MCF 10A (cell line): ENCODE measurements at regions not wholly inside any gene's neighbourhood (a gene's known extent, or its start where the extent isn't known, plus 50 kb on each side); places are given as distances from the start of the nearest gene placed in this dataset.

Experiments used
- BruUV-seq: library from RNA; stranded (reverse); fragments of 400-500 nt; replicated peaks from 2 replicates; lab custom pipeline; 2021; lab: Mats Ljungman, UMichigan
- CTCF ChIA-PET: fragments of 300-600 bp; sonication (Branson Sonifier 250); formaldehyde crosslinking; extraction: SDS; loops from one replicate; lab custom pipeline; 2021; ENCODE audit warnings: antibody characterized with exemption, inconsistent platforms; lab: Yijun Ruan, JAX
- POLR2A ChIA-PET: fragments of 300-600, 350-650 bp; sonication (Branson Sonifier 250); formaldehyde crosslinking; extraction: SDS; loops from one replicate; lab custom pipeline; 2020; ENCODE audit warnings: antibody characterized with exemption, inconsistent platforms; lab: Yijun Ruan, JAX
- DNase-seq: peaks from one replicate; pipeline ENCODE4 v3.0.0-alpha.2; 2018; ENCODE audit not compliant: unreplicated experiment
- H3K27ac Mint-ChIP-seq: one replicate; pipeline ENCODE4 v1.8.0; 2022; ENCODE audit warnings: mild to moderate bottlenecking, low read depth, mixed read lengths; ENCODE audit not compliant: unreplicated experiment
- H3K27me3 Mint-ChIP-seq: one replicate; pipeline ENCODE4 v1.8.0; 2022; ENCODE audit warnings: mixed read lengths; ENCODE audit not compliant: insufficient read depth, unreplicated experiment
- H3K36me3 Mint-ChIP-seq: one replicate; pipeline ENCODE4 v1.8.0; 2022; ENCODE audit warnings: mild to moderate bottlenecking, moderate library complexity, mixed read lengths; ENCODE audit not compliant: insufficient read depth, unreplicated experiment
- H3K4me1 Mint-ChIP-seq: one replicate; pipeline ENCODE4 v1.8.0; 2022; ENCODE audit warnings: mixed read lengths; ENCODE audit not compliant: insufficient read depth, unreplicated experiment
- H3K4me3 Mint-ChIP-seq: one replicate; pipeline ENCODE4 v1.8.0; 2022; ENCODE audit warnings: mild to moderate bottlenecking, moderate library complexity, mixed read lengths; ENCODE audit not compliant: unreplicated experiment
- H3K9me3 Mint-ChIP-seq: one replicate; pipeline ENCODE4 v1.8.0; 2022; ENCODE audit warnings: mixed read lengths; ENCODE audit not compliant: unreplicated experiment
- intact Hi-C: fragments of 100-400 bp; cut with micrococcal nuclease; formaldehyde crosslinking; loops from 2 replicates; pipeline ENCODE4 v1.14.1; 2022
- TF ChIP-seq, protein P1 (sequence below): fragments of 200-600 bp; IDR thresholded peaks from one replicate; pipeline ENCODE4 v1.8.0; 2022; ENCODE audit warnings: antibody characterized with exemption, mild to moderate bottlenecking; ENCODE audit not compliant: unreplicated experiment

DNA sequence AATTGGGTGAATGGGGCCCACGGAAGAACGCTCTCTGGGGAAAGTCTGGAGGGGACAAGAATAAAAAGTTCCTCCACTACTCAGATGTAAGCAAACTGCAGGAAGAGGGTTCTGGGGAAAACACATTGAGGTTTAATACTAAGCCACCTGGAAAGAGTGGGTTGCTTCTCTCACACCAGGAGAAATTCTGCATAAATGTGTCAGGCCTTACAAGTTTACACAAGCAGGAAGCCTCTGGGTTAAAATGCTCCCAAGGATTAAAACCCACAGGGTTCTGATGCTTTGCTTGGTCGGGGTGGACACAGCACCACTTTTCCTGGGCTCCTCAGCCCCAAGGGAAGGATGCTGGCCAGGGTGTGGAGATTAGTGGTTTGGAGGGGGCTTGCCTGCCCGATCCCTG, 122.1 kb upstream of the SLC22A23 start:
- Mint-ChIP-seq H3K36me3 (no peaks in the 10 kb centered on the region), H3K27me3 (no peaks in the 10 kb centered on the region), H3K4me3 (no peak overlapping the region), H3K27ac (no peak overlapping the region), H3K9me3 (no peaks in the 10 kb centered on the region), H3K4me1 (no peaks in the 10 kb centered on the region)
- BruUV-seq: no TSS peak
- DNase-seq: no peak
- intact Hi-C loops: no loop called here
- CTCF ChIA-PET: no interaction called here
- POLR2A ChIA-PET: interaction anchor here (1.8 kb wide), 1 partner anchor 11 kb away, joined by 4 read pairs; no protein-coding TSS in a partner anchor
- TF ChIP-seq, protein P1, sequence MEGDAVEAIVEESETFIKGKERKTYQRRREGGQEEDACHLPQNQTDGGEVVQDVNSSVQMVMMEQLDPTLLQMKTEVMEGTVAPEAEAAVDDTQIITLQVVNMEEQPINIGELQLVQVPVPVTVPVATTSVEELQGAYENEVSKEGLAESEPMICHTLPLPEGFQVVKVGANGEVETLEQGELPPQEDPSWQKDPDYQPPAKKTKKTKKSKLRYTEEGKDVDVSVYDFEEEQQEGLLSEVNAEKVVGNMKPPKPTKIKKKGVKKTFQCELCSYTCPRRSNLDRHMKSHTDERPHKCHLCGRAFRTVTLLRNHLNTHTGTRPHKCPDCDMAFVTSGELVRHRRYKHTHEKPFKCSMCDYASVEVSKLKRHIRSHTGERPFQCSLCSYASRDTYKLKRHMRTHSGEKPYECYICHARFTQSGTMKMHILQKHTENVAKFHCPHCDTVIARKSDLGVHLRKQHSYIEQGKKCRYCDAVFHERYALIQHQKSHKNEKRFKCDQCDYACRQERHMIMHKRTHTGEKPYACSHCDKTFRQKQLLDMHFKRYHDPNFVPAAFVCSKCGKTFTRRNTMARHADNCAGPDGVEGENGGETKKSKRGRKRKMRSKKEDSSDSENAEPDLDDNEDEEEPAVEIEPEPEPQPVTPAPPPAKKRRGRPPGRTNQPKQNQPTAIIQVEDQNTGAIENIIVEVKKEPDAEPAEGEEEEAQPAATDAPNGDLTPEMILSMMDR: no peak

DNA sequence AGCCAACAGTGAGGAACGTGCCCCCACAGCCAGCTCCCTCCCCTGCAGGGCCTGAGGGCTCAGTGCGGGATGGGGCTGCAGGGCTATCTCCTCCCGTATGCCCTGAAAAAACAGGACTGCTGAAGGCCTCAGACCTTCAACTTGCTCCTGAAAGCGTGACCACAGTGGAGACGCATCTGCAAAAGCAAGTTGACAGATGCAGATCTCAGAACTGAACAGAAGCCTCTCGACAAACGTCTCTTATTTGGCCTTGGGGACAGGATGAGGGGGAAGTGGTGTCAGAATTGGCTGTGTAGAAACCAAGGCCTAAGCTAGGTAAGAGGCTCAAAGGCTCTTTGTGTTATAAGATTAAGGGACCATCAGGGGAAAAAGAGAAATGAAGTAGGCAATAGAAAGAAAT, 120.7 kb upstream of the SLC22A23 start:
- H3K9me3 Mint-ChIP-seq: no peaks in the 10 kb centered on the region
- BruUV-seq: no TSS peak
- H3K4me1 Mint-ChIP-seq: no peaks in the 10 kb centered on the region
- no peaks in the 10 kb centered on the region for H3K36me3 Mint-ChIP-seq
- POLR2A ChIA-PET: interaction anchor here (0.6 to 1.8 kb wide), 2 partner anchors 10 kb away, joined by 3 to 4 read pairs; no protein-coding TSS in a partner anchor
- no peaks in the 10 kb centered on the region for H3K27me3 Mint-ChIP-seq
- intact Hi-C loops: no loop called here
- CTCF ChIA-PET: no interaction called here
- H3K4me3 Mint-ChIP-seq: no peak overlapping the region
- H3K27ac Mint-ChIP-seq: no peak overlapping the region
- TF ChIP-seq, protein P1: no peak
- no peak for DNase-seq

DNA sequence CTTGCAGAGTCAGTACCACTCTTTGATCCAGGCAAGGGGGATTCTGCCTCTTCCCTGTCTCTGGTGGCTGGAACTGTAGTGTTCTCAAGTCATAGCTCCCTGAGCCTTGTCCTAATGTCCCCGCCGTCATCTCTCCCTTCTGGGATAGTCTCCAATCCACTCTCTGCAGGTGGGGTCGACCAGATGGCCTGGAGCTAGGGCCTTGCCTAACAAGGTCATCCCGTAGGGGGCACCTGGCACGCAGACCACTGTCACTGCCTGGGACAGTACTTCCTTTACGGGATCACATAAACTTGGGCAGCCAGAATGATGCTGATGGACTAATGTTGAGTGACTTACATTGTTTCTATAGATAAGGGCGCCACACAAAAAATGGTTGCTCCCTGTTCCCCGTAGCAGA, 118.9 kb upstream of the SLC22A23 start:
- BruUV-seq: no TSS peak
- no peaks in the 10 kb centered on the region for H3K36me3 Mint-ChIP-seq
- H3K27me3 Mint-ChIP-seq: no peaks in the 10 kb centered on the region
- H3K27ac Mint-ChIP-seq: no peak overlapping the region
- intact Hi-C loops: no loop called here
- ChIA-PET POLR2A (no interaction called here), CTCF (no interaction called here)
- TF ChIP-seq, protein P1: no peak
- no peaks in the 10 kb centered on the region for H3K4me1 Mint-ChIP-seq
- no peak for DNase-seq
- H3K9me3 Mint-ChIP-seq: no peaks in the 10 kb centered on the region
- no peak overlapping the region for H3K4me3 Mint-ChIP-seq

DNA sequence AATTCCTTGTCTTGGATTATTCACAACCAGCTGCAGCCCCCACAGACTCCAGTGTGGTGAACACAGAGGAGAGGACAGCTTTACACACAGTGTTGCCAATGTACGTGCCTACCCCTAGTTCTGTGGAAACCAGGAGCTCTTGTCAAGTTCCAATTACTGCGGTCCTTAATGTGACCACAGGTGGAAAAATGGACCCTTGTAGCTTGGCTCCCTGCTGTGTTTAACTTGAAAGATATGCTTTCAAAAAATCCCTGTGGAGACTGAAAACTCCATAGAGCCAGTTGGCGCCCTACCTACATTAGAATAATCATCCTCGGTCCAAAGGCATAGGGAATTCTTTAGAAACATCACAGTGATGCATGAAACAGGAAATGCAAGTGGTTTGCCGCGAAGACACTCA, 118.3 kb upstream of the SLC22A23 start:
- Mint-ChIP-seq H3K4me1 (no peaks in the 10 kb centered on the region), H3K27me3 (no peaks in the 10 kb centered on the region), H3K36me3 (no peaks in the 10 kb centered on the region), H3K4me3 (no peak overlapping the region), H3K9me3 (no peaks in the 10 kb centered on the region), H3K27ac (no peak overlapping the region)
- no peak for DNase-seq
- TF ChIP-seq, protein P1: no peak
- no TSS peak for BruUV-seq
- ChIA-PET CTCF (no interaction called here), POLR2A (interaction anchor here (0.6 kb wide), 1 partner anchor 20 kb away, joined by 5 read pairs; no protein-coding TSS in a partner anchor)
- intact Hi-C loops: no loop called here
